ENCODE measurements at regions not wholly inside any gene's neighbourhood (a gene's known extent, or its start where the extent isn't known, plus 50 kb on each side); places are given as distances from the start of the nearest gene placed in this dataset.

DNA sequence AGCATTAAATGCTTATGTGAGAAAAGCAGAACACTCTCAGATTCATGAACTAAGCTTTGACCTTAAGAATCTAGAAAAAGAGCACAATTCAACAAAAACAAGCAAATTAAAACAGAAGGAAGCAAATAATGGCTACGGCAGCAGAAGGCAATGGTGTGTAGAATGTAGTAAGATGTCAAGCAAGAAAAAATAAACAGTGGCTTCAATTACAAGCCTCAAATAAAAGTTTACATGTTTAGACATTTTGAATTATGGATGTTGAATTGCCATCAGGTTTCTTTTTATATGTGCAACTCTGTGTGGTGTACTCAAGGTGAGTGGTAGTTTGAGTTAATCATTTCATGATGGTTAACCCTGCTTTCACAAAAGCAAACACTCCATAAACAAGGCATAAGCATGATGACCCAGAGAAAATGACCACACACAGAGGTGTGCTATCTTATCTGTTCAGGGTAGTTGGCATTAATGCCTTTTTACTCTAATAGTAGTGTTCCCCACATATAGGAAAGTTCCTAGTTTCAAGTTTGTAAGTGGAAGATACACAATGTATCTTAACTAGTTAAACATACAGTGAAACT lies 207.1 kb downstream of the FIGN start:
- H3K4me1 Mint-ChIP-seq = no peaks in the 10 kb centered on the region
- no peak overlapping the region for H3K4me3 Mint-ChIP-seq
- no peak for DNase-seq
- no peak overlapping the region for H3K9ac ChIP-seq (ENCODE audit: insufficient read depth, low read length, poor library complexity, severe bottlenecking)
- intact Hi-C loops (cut with micrococcal nuclease) = no loop called here
- no peak overlapping the region for H3K27ac ChIP-seq (ENCODE audit: low read depth in 1 of 2, low read length in 2 of 2)
- peaks cover 0 to 3% of the 10 kb centered on the region in 2 donors for H3K9me3 ChIP-seq (replicated peaks in 1 of 2; ENCODE audit: control insufficient read depth in 1 of 2, insufficient read depth in 1 of 2, low read length in 2 of 2)
- no peaks in the 10 kb centered on the region for H4K20me1 ChIP-seq (ENCODE audit: insufficient read depth, low read length)
- TF ChIP-seq, protein P1, sequence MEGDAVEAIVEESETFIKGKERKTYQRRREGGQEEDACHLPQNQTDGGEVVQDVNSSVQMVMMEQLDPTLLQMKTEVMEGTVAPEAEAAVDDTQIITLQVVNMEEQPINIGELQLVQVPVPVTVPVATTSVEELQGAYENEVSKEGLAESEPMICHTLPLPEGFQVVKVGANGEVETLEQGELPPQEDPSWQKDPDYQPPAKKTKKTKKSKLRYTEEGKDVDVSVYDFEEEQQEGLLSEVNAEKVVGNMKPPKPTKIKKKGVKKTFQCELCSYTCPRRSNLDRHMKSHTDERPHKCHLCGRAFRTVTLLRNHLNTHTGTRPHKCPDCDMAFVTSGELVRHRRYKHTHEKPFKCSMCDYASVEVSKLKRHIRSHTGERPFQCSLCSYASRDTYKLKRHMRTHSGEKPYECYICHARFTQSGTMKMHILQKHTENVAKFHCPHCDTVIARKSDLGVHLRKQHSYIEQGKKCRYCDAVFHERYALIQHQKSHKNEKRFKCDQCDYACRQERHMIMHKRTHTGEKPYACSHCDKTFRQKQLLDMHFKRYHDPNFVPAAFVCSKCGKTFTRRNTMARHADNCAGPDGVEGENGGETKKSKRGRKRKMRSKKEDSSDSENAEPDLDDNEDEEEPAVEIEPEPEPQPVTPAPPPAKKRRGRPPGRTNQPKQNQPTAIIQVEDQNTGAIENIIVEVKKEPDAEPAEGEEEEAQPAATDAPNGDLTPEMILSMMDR (IDR thresholded peaks at IDR 0.05) = no peak
- H3K79me2 ChIP-seq (ENCODE audit: insufficient read depth, low read length) = no peaks in the 10 kb centered on the region
- no peaks in the 10 kb centered on the region for H3K36me3 Mint-ChIP-seq
- H3K27ac Mint-ChIP-seq = no peak overlapping the region
- no peaks in the 10 kb centered on the region for H3K36me3 ChIP-seq (replicated peaks in 1 of 2; ENCODE audit: control insufficient read depth in 1 of 2, insufficient read depth in 2 of 2, low read length in 2 of 2)
- H3K4me3 ChIP-seq (replicated peaks in 1 of 3; ENCODE audit: low read depth in 2 of 3, low read length in 3 of 3) = no peak overlapping the region
- H3K27me3 Mint-ChIP-seq (ENCODE audit: low read depth in 3 of 3) = no peaks in the 10 kb centered on the region
- no peak overlapping the region for H3K4me2 ChIP-seq (replicated peaks; ENCODE audit: extremely low read depth, low read length, poor library complexity, severe bottlenecking)
- H3K4me1 ChIP-seq (ENCODE audit: control insufficient read depth in 1 of 2, insufficient read depth in 2 of 2, low read length in 2 of 2) = no peaks in the 10 kb centered on the region
- no peaks in the 10 kb centered on the region for H3K27me3 ChIP-seq (ENCODE audit: control insufficient read depth in 2 of 2, insufficient read depth in 2 of 2, low read length in 2 of 2)
- H3K9me3 Mint-ChIP-seq = peaks cover 0 to 12% (median 5%) of the 10 kb centered on the region in 7 donors
- no CpG with 5 or more reads among the region's 1 CpG for WGBS (ENCODE audit: insufficient coverage)
- no peak overlapping the region for H2AFZ ChIP-seq (ENCODE audit: insufficient read depth, low read depth, low read length, poor library complexity, severe bottlenecking)

DNA sequence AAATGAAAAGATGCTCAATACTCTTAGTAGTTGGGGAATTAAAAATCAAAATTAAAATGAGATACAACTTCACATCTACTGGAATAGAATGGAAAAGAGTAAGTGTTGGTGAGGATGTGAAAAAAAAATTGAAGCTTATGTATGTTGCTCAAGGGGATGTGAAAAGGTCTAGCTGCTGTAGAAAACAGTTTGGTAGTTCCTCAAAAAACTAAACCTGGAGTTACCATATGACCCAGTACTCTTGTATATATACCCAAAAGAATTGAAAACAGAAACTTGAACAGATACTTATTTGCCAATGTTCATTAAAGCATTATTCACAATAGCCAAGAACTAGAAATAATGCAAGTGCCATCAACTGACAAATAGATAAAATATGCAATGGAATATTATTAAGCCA lies 208.4 kb downstream of the FIGN start:
- Histone ChIP-seq H3K27me3 (ENCODE audit: control insufficient read depth in 2 of 2, insufficient read depth in 2 of 2, low read length in 2 of 2) (no peaks in the 10 kb centered on the region), H2AFZ (ENCODE audit: insufficient read depth, low read depth, low read length, poor library complexity, severe bottlenecking) (no peak overlapping the region), H3K36me3 (replicated peaks in 1 of 2; ENCODE audit: control insufficient read depth in 1 of 2, insufficient read depth in 2 of 2, low read length in 2 of 2) (no peaks in the 10 kb centered on the region), H3K9ac (ENCODE audit: insufficient read depth, low read length, poor library complexity, severe bottlenecking) (no peak overlapping the region), H3K4me1 (ENCODE audit: control insufficient read depth in 1 of 2, insufficient read depth in 2 of 2, low read length in 2 of 2) (no peaks in the 10 kb centered on the region), H3K79me2 (ENCODE audit: insufficient read depth, low read length) (no peaks in the 10 kb centered on the region), H4K20me1 (ENCODE audit: insufficient read depth, low read length) (no peaks in the 10 kb centered on the region), H3K4me3 (replicated peaks in 1 of 3; ENCODE audit: low read depth in 2 of 3, low read length in 3 of 3) (no peak overlapping the region), H3K27ac (ENCODE audit: low read depth in 1 of 2, low read length in 2 of 2) (no peak overlapping the region), H3K9me3 (replicated peaks in 1 of 2; ENCODE audit: control insufficient read depth in 1 of 2, insufficient read depth in 1 of 2, low read length in 2 of 2) (peaks cover 0 to 3% of the 10 kb centered on the region in 2 donors), H3K4me2 (replicated peaks; ENCODE audit: extremely low read depth, low read length, poor library complexity, severe bottlenecking) (no peak overlapping the region)
- H3K36me3 Mint-ChIP-seq = no peaks in the 10 kb centered on the region
- H3K4me3 Mint-ChIP-seq = no peak overlapping the region
- H3K4me1 Mint-ChIP-seq = no peaks in the 10 kb centered on the region
- intact Hi-C loops (cut with micrococcal nuclease) = no loop called here
- TF ChIP-seq, protein P1 (IDR thresholded peaks at IDR 0.05) = no peak
- peaks cover 0 to 16% (median 5%) of the 10 kb centered on the region in 7 donors for H3K9me3 Mint-ChIP-seq
- no peaks in the 10 kb centered on the region for H3K27me3 Mint-ChIP-seq (ENCODE audit: low read depth in 3 of 3)
- H3K27ac Mint-ChIP-seq = no peak overlapping the region
- no peak for DNase-seq

Data from CD14-positive monocyte (primary cell).